Head of caudate nucleus (tissue), 42 donors: ENCODE measurements at regions not wholly inside any gene's neighbourhood (a gene's known extent, or its start where the extent isn't known, plus 50 kb on each side); places are given as distances from the start of the nearest gene placed in this dataset.

ENCODE experiments used
- DNase-seq, 42 donors: peaks; one replicate each; pipeline versions ENCODE4 v3.0.0 to v3.0.0-alpha.2; 2020 to 2021; ENCODE audit warnings: mixed read lengths in 7 of 42
- intact Hi-C: fragments of 100-400 bp; cut with DNase I; formaldehyde crosslinking; loops from one replicate; pipeline ENCODE4 v1.15.0; 2022

DNA sequence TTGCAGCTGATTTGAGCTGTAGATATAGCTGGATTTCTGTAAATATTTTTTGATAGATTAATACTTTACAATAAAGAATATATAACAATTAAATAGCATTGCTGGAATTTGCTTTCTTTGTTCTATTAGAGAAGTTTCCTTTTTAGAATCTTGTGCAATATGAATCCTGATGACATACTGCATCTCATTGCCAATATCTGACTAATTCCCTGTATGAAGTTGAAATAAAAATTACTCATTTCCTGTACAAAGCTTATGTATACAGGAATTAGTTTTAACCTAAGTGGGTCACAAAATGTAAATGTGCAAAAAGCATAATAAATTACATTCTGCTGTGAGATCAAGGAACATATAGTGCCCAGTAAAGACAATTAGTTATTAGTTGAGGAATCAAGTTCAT lies 72.8 kb upstream of the TMEFF2 start:
- intact Hi-C loops, result no loop called here

DNA sequence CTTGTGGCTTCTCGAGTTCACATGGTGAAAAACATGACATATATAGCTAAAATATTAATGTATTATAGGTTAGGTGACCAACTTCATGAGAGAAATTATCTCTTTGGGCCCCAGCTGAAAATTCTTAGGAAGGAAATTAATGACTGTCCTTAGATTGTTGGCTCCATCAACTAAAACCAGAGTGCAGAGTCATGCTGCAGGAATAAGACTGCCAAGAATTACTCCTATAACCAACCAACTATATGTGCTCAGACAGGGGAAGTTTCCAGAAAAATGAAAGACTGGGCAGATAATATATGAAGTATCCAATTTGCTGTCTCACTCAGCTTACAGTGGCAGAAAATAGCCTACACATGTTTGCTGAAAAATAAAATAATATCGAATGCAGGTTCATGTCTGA lies 71.0 kb upstream of the TMEFF2 start:
- intact Hi-C loops, result no loop called here
- no peak for DNase-seq

More for the DNA sequence above, 72.8 kb upstream of the TMEFF2 start:
- DNase-seq, result no peak

DNA sequence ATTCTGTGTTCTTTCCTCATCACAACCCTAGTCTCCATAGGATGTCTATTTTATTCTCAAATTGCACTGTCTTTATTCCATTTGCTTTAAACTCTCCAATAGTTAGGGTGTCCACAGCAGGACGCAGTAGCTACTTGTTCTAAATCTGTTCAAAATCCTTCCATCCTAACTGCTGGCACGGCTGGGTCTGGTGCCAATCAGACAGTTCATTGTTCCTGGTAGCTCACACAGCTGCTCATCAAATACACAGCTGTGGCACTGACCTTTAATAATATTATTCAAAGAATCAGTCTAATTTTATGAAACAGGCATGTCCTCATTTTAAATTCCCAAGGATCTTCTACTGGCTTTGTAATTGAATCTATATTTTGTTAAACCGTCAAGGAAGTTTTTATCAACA lies 59.7 kb upstream of the TMEFF2 start:
- peak; percentile 12 to 81 (median 62) for DNase-seq
- intact Hi-C loops, result no loop called here

DNA sequence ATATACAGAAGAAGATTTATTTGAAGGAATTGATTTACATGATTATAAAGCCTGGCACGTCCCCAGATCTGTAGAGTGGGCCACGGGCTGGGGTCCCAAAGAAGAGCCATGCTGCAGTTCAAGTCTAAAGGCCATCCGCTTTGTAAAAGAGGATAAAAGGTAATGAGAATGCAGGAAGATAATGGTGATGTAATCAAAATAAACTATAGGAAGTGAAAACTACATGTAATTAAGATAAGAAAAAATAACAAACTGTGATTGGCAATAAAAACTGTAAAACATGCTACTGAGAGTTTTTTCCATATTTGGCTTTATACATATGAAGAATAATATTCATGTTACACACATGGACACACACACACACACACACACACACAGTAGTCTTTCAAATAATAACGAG lies 59.0 kb upstream of the TMEFF2 start:
- no peak for DNase-seq
- intact Hi-C loops, result no loop called here

DNA sequence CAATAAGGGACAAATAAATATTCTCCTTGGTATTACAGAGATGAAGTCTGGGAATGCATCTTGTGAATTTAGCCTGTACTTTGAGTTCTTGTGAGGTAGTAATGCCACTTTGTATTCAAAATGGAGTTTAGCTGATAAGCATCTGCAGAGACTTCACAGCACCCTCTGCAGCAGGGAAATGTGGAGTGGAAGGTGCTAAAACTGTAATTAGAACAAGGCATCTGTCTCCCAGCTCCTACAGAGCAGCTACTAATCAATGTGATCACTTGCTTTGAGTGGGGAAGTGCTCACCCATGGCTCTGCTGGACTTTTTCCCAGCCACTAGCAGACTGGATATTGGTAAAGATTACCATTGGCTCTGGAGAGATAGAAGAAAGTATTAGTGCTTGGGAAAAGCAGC lies 56.2 kb upstream of the TMEFF2 start:
- intact Hi-C loops, result no loop called here
- DNase-seq, result no peak

DNA sequence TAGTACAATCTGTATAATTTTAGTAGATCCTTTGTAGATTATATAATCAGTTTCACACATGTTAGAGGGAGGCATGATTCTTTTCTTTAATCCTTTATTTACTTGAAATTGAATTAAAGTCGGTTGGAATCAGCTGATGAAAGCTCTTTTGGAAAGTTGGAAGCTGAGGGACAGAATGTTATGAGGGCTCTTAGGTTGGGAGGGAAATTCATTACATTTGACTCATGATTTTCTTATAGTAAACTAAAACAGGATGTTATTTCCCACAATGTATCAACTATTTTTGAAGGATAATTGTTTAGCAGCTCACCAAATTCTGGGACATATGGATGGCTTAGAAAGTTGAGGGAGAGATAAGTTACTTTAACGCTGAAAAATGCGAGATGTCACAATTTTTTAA lies 52.7 kb upstream of the TMEFF2 start:
- intact Hi-C loops, result no loop called here
- no peak for DNase-seq

DNA sequence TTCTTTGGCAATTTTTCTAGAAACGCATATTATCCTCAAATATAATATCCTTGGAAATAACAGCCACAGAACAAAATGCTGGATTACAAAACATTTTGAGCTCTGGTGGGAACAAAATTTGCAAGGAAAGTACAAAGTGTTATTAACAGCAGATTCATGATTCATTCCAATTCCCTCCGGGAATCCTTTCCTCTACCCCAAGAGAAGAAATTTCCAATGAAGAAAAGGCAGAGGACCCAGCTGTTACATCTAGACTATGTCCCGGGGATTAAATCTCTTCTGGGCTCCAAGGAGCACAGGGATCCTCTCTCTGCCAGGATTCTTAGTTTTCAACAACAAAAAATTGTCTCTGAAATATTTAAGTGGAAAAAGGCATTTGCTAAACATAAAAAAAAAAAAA lies 51.6 kb upstream of the TMEFF2 start:
- intact Hi-C loops, result no loop called here
- no peak for DNase-seq

DNA sequence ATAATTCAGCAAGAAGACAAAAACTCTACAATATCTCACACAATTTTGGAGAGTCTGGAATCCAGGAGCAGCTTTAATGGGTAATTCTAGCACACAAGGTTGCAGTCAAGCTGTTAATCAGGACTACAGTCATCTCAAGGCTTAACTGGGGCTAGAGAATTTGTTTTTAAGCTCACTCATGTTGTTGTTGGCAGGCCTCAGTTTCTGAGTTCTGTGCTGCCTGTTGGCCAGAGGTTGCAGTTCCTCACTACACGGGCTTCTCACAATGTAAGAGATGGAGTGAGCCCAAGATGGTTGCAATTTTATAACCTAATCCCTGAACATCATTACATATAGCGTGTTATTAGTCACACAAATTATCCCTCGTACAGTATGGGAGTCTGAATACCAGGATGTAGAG lies 50.6 kb upstream of the TMEFF2 start:
- no peak for DNase-seq
- intact Hi-C loops, result no loop called here
